Colon (tissue), 2 donors: ENCODE measurements at regions not wholly inside any gene's neighbourhood (a gene's known extent, or its start where the extent isn't known, plus 50 kb on each side); places are given as distances from the start of the nearest gene placed in this dataset.

ENCODE experiments used
- FAIRE-seq: peaks from 2 replicates; lab custom pipeline; 2012; peaks lifted over from hg19 to GRCh38; lab: Jason Lieb, UNC
- donor health status: control.
- donor health status: control.

DNA sequence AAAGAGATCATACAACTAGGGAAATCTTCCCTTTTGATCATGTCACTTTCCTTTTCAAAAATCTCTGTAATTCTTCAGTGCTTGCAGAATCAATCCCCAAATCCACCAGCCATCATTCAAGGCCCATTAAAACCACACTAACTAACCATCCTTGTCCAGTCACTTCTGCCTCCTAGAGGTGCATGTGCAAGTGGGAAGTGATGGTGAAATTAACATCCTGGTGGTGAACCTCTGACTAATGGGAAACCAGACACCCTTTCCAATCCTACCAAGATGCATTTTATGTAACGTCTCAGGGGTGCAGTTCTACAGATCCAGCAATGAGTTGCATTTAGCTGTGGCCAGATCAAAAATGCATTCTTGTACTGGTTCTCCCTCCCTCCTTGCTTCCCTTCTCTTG is 341.8 kb downstream of the RAPGEF2 start:
- FAIRE-seq, result no peak

DNA sequence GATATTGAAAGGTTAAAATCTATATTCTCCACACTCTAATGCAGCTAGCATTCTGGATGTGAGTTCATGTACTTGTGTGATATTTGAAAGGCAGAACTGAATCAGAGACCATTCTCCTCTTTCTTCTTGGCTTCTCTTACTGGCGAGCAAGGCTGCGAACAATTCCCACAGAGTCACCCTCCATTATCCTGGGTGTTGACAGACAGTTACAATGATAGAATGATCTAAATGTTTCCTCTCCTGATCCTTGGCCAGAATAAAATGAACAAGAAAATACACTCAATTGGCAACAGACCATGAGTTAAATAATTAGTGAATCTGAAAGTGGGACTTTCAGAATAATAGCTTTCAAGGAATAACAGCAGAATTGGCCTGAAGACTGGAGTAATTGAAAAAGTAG is 342.8 kb downstream of the RAPGEF2 start:
- no peak for FAIRE-seq

- no peak for FAIRE-seq
Measured at GRCh38 chr4:159446266-159446976, 343.5 kb downstream of the RAPGEF2 start.

DNA sequence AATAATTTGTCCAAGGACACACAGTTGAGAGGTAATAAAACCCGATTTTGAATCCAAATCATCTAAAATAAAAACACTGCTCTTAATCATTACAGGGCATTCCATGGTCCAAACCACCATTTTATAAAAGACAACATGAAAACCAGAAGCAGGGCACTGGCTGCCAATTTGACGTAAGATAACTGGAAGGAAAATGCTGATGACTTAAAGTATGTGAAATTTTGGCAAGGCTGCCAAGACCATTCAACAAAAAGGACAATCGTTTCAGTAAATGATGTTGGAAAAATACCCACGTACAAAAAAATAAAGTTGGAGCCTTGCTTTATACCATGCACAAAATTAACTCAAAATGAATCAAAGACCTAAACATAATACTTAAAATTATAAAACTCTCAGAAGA is 344.4 kb downstream of the RAPGEF2 start:
- no peak for FAIRE-seq

GRCh38 chr4:159451006-159451405 is 348.1 kb downstream of the RAPGEF2 start:
- FAIRE-seq, result no peak

DNA sequence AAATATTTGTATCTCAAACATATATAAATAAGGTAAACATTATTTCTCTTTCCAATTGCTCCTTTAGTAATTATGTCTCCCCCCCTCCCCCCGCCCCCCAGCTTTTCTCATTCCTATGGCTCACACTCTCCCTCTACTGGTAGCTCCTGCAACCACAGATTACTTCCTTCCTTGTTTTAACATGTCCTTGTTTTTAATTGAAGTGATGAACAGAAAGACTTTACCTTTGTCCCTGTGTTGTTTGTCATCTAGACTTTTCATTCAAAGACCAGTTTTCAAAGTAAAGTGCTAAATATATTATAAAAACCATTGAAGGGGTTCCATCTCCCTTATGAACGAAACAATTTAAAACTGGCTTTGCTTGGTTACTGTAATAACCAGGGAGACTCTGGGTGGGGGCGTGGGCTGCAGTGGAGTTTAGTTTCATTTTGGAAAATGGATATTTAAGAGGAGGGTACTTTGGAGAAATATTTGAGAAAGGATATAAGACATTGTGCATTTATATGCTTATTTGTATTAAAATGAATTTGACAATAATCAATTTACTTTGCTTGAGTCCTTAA is 352.9 kb downstream of the RAPGEF2 start:
- no peak for FAIRE-seq

GRCh38 chr4:159460371-159460770 is 357.5 kb downstream of the RAPGEF2 start:
- FAIRE-seq, result no peak

DNA sequence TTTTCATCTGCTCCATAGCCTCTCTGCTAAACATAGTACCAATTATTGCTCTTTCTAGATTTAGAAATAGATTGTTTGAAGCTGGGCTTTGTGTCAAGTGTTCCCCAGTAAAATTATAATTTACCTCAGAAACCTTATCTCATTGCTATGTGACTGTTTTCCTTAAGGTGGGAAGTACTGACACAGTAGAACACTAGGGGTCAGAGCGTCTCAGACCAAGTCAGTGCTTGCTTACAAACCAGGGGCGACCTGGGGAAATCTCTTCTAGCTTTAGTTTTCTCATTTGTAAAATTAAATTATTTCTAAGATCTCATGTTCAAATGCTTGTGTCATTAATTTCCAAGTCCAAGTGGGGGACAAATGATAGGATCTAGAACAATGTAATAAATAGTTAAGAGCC is 360.4 kb downstream of the RAPGEF2 start:
- FAIRE-seq, result no peak

DNA sequence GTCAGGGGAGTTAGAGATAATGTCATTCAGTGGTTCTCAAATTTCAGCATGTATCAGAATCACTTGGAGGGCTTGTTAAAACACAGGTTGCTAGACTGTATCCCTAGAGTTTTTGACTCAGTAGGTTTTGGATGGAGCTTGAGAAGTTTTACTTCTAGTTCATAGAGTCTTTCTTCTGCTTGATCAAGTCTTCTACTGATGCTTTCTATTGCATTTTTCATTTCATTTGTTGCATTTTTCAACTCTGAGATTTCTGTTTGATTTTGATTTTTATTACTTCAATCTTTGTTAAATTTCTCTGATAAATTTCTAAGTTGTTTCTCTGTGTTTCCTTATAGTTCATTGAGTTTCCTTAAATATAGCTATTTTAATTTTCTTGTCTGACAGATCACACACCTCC is 361.4 kb downstream of the RAPGEF2 start:
- no peak for FAIRE-seq

DNA sequence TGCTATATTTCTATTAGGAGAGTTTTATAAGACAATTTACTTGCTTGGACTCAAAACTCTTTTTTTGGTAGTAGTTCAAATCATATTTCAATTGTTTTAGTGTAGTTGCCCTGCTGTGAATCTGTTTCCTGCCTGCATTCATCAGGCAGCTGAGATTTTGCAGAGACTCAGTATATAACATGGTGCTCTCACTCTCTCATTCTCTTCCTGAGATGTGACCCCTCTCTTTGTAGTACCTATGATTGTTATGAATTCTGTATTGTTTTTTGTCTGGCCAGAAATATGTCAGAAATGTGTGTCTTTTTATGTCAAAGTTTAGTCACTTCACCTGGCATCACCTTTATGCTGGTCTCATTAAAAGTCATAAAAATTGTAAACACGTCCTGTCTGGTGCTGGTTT is 374.0 kb downstream of the RAPGEF2 start:
- no peak for FAIRE-seq

GRCh38 chr4:159480826-159481225 is 377.9 kb downstream of the RAPGEF2 start:
- FAIRE-seq, result no peak

DNA sequence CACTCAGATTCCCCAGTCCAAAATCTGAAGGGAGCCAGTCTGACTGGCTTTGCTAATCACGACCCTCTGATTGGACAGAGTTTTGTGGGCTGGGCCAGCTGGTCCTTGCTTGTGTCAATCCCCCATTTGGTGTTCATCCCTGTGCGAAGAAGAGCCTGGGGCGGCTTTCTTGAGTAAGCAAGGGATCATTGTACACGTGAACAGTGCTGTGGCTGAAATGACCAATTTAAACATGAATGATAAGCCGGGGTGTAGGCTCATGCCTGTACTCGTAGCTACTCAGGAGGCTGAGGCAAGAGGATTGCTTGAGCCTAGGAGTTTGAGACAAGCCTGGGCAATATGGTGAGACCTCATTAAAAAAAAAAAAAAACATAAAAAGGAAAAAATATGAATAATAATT is 379.1 kb downstream of the RAPGEF2 start:
- FAIRE-seq, result no peak

- no peak for FAIRE-seq
Measured at GRCh38 chr4:159483110-159483781, 380.4 kb downstream of the RAPGEF2 start.

- FAIRE-seq, result no peak
Measured at GRCh38 chr4:159483782-159484741, 381.2 kb downstream of the RAPGEF2 start.

DNA sequence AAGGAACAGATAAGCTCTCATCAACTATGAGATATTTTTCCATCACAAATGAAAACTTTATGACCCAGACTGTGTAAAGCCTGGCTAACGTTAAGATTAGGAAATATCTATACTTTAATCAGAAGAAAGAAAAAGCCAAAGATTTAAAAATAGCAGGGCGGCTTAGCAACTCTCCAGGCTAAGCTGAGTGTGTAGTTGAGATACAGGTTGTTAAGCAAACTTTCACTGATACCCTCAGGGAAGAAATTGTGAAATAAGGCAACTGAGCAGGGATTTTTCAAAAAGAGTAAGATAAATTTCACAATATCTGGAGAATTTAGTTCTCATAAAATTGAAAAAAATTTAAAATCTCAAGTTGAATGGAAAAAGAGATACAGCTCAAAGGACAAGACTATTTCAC is 382.0 kb downstream of the RAPGEF2 start:
- FAIRE-seq, result no peak

- FAIRE-seq, result no peak
Measured at GRCh38 chr4:159487284-159487747, 384.4 kb downstream of the RAPGEF2 start.

DNA sequence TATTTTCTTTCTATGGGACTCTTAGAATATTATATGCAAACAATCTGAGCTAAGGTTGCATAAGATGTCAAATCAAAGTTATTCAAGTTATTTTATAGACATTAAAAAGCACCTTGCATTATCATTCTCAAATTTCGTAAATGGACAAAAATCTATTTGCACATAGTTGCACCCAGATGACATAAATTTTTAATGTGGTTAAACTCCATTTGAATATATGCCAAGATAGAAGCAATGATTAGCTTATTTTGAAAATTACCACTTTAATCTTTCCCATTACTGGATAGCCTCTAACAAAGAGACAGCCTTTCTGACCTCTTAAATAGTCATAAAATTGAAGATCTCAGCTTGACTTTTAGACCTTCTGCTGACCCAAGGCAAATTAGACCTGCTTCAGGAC is 386.8 kb downstream of the RAPGEF2 start:
- FAIRE-seq, result no peak

- FAIRE-seq, result no peak
Measured at GRCh38 chr4:159495515-159496236, 392.8 kb downstream of the RAPGEF2 start.

DNA sequence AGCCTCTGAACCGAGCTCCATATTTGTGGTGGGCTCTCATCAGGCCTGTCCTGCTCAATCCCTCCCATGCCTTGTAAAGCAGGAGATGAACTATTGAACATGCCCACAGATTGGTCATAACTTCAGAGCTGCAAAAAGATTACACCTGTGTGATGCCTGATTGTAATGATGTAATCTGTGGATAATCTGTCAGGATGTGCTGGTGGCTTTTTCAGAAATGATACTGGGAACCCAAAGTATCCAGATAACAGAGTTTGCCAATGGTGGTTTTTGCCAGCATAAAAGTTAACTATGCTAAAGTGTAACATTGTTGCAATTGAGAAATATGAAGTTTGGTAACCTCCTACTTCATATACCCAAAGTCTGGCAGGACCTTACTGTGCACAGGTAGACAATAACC is 393.4 kb downstream of the RAPGEF2 start:
- FAIRE-seq, result no peak

DNA sequence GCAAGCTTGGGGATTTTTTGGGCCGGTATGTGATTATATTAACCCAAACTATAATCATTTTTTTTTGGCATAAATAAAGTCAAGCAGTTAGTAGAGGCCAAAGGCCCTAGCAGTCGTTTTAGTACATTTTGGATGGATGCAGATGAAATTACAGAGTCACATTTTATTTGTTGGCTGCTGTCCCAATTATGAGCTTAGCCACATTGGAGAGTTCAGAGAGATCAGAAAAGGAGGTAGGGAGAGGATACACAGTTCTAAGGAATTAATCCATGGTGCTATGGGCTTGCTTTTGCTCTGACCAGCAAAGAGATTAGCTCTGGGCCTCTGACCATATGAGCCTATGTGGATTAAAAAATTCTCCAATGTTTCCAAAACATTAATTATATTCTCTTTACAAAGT is 395.1 kb downstream of the RAPGEF2 start:
- FAIRE-seq, result no peak

- FAIRE-seq, result no peak
Measured at GRCh38 chr4:159498446-159499115, 395.7 kb downstream of the RAPGEF2 start.
